Loucy (cell line): ENCODE measurements at regions not wholly inside any gene's neighbourhood (a gene's known extent, or its start where the extent isn't known, plus 50 kb on each side); places are given as distances from the start of the nearest gene placed in this dataset.

Experiments
- H2AFZ ChIP-seq: fragments of 200-600 bp; sonication (generic); 2 replicates; pipeline ENCODE4 v1.6.0; 2016; ENCODE audit warnings: antibody characterized with exemption, mild to moderate bottlenecking, low read length, moderate library complexity
- H3F3A ChIP-seq: fragments of 200-600 bp; 2 replicates; pipeline ENCODE4 v1.6.0; 2016; ENCODE audit warnings: antibody characterized with exemption, low read depth, mild to moderate bottlenecking
- H3K27me3 ChIP-seq: fragments of 200-600 bp; sonication (generic); 2 replicates; pipeline ENCODE4 v1.6.1; 2014; ENCODE audit warnings: low read length, mild to moderate bottlenecking; ENCODE audit not compliant: insufficient read depth, poor library complexity, severe bottlenecking
- H3K36me3 ChIP-seq: fragments of 200-600 bp; sonication (generic); 2 replicates; pipeline ENCODE4 v1.6.1; 2016; ENCODE audit warnings: low read length; ENCODE audit not compliant: insufficient read depth
- H3K4me1 ChIP-seq: fragments of 200-600 bp; sonication (generic); 2 replicates; pipeline ENCODE4 v1.5.1; 2014; ENCODE audit warnings: low read length, mild to moderate bottlenecking; ENCODE audit not compliant: insufficient read depth, poor library complexity, severe bottlenecking
- H3K4me2 ChIP-seq: fragments of 200-600 bp; sonication (generic); 2 replicates; pipeline ENCODE4 v1.6.0; 2014; ENCODE audit warnings: antibody characterized with exemption, low read length, low read depth, mild to moderate bottlenecking; ENCODE audit not compliant: poor library complexity, severe bottlenecking
- H3K4me3 ChIP-seq: fragments of 200-600 bp; sonication (generic); 2 replicates; pipeline ENCODE4 v1.5.1; 2014; ENCODE audit warnings: low read length, mild to moderate bottlenecking, mixed read lengths; ENCODE audit not compliant: poor library complexity, severe bottlenecking
- H3K79me2 ChIP-seq: fragments of 200-600 bp; sonication (generic); 2 replicates; pipeline ENCODE4 v1.6.1; 2014; ENCODE audit warnings: low read length; ENCODE audit not compliant: insufficient read depth
- H3K9ac ChIP-seq: fragments of 200-600 bp; sonication (generic); 2 replicates; pipeline ENCODE4 v1.6.0; 2014; ENCODE audit warnings: mild to moderate bottlenecking, low read depth, low read length, moderate library complexity; ENCODE audit not compliant: poor library complexity, severe bottlenecking
- H3K9me2 ChIP-seq: fragments of 200-600 bp; sonication (generic); replicated peaks from 2 replicates; pipeline ENCODE4 v1.6.1; 2016; ENCODE audit warnings: low read depth, low read length, mixed read lengths
- H3K9me3 ChIP-seq: fragments of 200-600 bp; sonication (generic); 2 replicates; pipeline ENCODE4 v1.6.1; 2014; ENCODE audit warnings: mild to moderate bottlenecking, antibody characterized with exemption, low read length, low read depth; ENCODE audit not compliant: insufficient read depth
- H4K20me1 ChIP-seq: fragments of 200-600 bp; sonication (generic); 2 replicates; pipeline ENCODE4 v1.6.0; 2014; ENCODE audit warnings: antibody characterized with exemption, low read length, mild to moderate bottlenecking; ENCODE audit not compliant: insufficient read depth, poor library complexity, severe bottlenecking
- CTCF ChIP-seq: fragments of 200-600 bp; sonication (generic); conservative IDR thresholded peaks from 2 replicates; pipeline ENCODE4 v1.5.1; 2014; ENCODE audit warnings: mild to moderate bottlenecking, antibody characterized with exemption, low read length
- EZH2phosphoT487 ChIP-seq: fragments of 200-600 bp; IDR thresholded peaks from 2 replicates; pipeline ENCODE4 v1.6.1; 2018; ENCODE audit warnings: antibody characterized with exemption, mild to moderate bottlenecking, moderate library complexity, borderline replicate concordance

- H3K36me3 ChIP-seq = no peaks in the 10 kb centered on the region
- H3K4me1 ChIP-seq = no peaks in the 10 kb centered on the region
- H3K27me3 ChIP-seq = no peaks in the 10 kb centered on the region
- no peak for TF ChIP-seq CTCF
- no peak for TF ChIP-seq EZH2phosphoT487
- no peaks in the 10 kb centered on the region for H3K9me2 ChIP-seq
- H3K9ac ChIP-seq = no peak overlapping the region
- no peak overlapping the region for H2AFZ ChIP-seq
- H3K9me3 ChIP-seq = no peaks in the 10 kb centered on the region
- no peak overlapping the region for H3K4me3 ChIP-seq
- H4K20me1 ChIP-seq = no peaks in the 10 kb centered on the region
- no peaks in the 10 kb centered on the region for H3K79me2 ChIP-seq
- no peak overlapping the region for H3K4me2 ChIP-seq
- no peaks in the 10 kb centered on the region for H3F3A ChIP-seq
Measured at GRCh38 chr2:72003796-72004195, 143.9 kb downstream of the CYP26B1 start.

- Histone ChIP-seq H3K79me2 (no peaks in the 10 kb centered on the region), H3F3A (no peaks in the 10 kb centered on the region), H3K4me2 (no peak overlapping the region), H3K9me3 (no peaks in the 10 kb centered on the region), H3K36me3 (no peaks in the 10 kb centered on the region), H4K20me1 (no peaks in the 10 kb centered on the region), H3K4me3 (no peak overlapping the region), H3K9me2 (no peaks in the 10 kb centered on the region), H3K27me3 (no peaks in the 10 kb centered on the region), H3K9ac (no peak overlapping the region), H3K4me1 (no peaks in the 10 kb centered on the region), H2AFZ (no peak overlapping the region)
- TF ChIP-seq CTCF (no peak), EZH2phosphoT487 (no peak)
Measured at GRCh38 chr2:72003124-72003523, 144.5 kb downstream of the CYP26B1 start.

- no peak overlapping the region for H3K4me3 ChIP-seq
- no peak for TF ChIP-seq CTCF
- no peak for TF ChIP-seq EZH2phosphoT487
- no peaks in the 10 kb centered on the region for H3K9me3 ChIP-seq
- H3K79me2 ChIP-seq = no peaks in the 10 kb centered on the region
- no peak overlapping the region for H3K4me2 ChIP-seq
- no peaks in the 10 kb centered on the region for H4K20me1 ChIP-seq
- no peak overlapping the region for H3K9ac ChIP-seq
- no peaks in the 10 kb centered on the region for H3K36me3 ChIP-seq
- H3K4me1 ChIP-seq = no peaks in the 10 kb centered on the region
- H2AFZ ChIP-seq = no peak overlapping the region
- H3K27me3 ChIP-seq = no peaks in the 10 kb centered on the region
- H3F3A ChIP-seq = no peaks in the 10 kb centered on the region
- H3K9me2 ChIP-seq = no peaks in the 10 kb centered on the region
Measured at GRCh38 chr2:72001937-72002690, 145.5 kb downstream of the CYP26B1 start.
